ENCODE measurements at regions not wholly inside any gene's neighbourhood (a gene's known extent, or its start where the extent isn't known, plus 50 kb on each side); places are given as distances from the start of the nearest gene placed in this dataset.

- no peak for FAIRE-seq
- no peak for DNase-seq (ENCODE audit: insufficient read length, low spot score)
Measured at GRCh38 chr2:144963031-144963430, 443.1 kb upstream of the ZEB2 start.

- DNase-seq (ENCODE audit: insufficient read length, low spot score) (no peak), FAIRE-seq (no peak)
Measured at GRCh38 chr2:144959416-144959815, 439.5 kb upstream of the ZEB2 start.

- no peak for DNase-seq (ENCODE audit: insufficient read length, low spot score)
- no peak for FAIRE-seq
Measured at GRCh38 chr2:144950899-144951560, 431.1 kb upstream of the ZEB2 start.

- FAIRE-seq (no peak), DNase-seq (ENCODE audit: insufficient read length, low spot score) (no peak)
Measured at GRCh38 chr2:144948205-144948855, 428.4 kb upstream of the ZEB2 start.

GRCh38 chr2:144947709-144948037, 427.8 kb upstream of the ZEB2 start:
- DNase-seq (ENCODE audit: insufficient read length, low spot score) (no peak), FAIRE-seq (no peak)

- DNase-seq (ENCODE audit: insufficient read length, low spot score) = no peak
- no peak for FAIRE-seq
Measured at GRCh38 chr2:144946263-144946662, 426.3 kb upstream of the ZEB2 start.

GRCh38 chr2:144944546-144945220, 424.8 kb upstream of the ZEB2 start:
- DNase-seq (ENCODE audit: insufficient read length, low spot score) (no peak), FAIRE-seq (no peak)

- FAIRE-seq (no peak), DNase-seq (ENCODE audit: insufficient read length, low spot score) (peak; percentile 23)
Measured at GRCh38 chr2:144943986-144944385, 424.1 kb upstream of the ZEB2 start.

GRCh38 chr2:144943293-144943941, 423.5 kb upstream of the ZEB2 start:
- FAIRE-seq (no peak), DNase-seq (ENCODE audit: insufficient read length, low spot score) (no peak)

GRCh38 chr2:144942516-144943256, 422.8 kb upstream of the ZEB2 start:
- FAIRE-seq = peak; percentile 16
- DNase-seq (ENCODE audit: insufficient read length, low spot score) = no peak

GRCh38 chr2:144941743-144942488, 422.0 kb upstream of the ZEB2 start:
- no peak for DNase-seq (ENCODE audit: insufficient read length, low spot score)

GRCh38 chr2:144939590-144939989, 419.7 kb upstream of the ZEB2 start:
- FAIRE-seq (peak; percentile 52), DNase-seq (ENCODE audit: insufficient read length, low spot score) (no peak)

More at GRCh38 chr2:144941743-144942488, 422.0 kb upstream of the ZEB2 start:
- FAIRE-seq = no peak

- FAIRE-seq = no peak
- DNase-seq (ENCODE audit: insufficient read length, low spot score) = peak; percentile 29
Measured at GRCh38 chr2:144937910-144938709, 418.2 kb upstream of the ZEB2 start.

GRCh38 chr2:144937066-144937465, 417.1 kb upstream of the ZEB2 start:
- FAIRE-seq (no peak), DNase-seq (ENCODE audit: insufficient read length, low spot score) (no peak)

GRCh38 chr2:144936442-144936841, 416.5 kb upstream of the ZEB2 start:
- no peak for FAIRE-seq
- DNase-seq (ENCODE audit: insufficient read length, low spot score) = no peak

- no peak for DNase-seq (ENCODE audit: insufficient read length, low spot score)
- FAIRE-seq = no peak
Measured at GRCh38 chr2:144935736-144936135, 415.8 kb upstream of the ZEB2 start.

GRCh38 chr2:144935191-144935590, 415.3 kb upstream of the ZEB2 start:
- no peak for FAIRE-seq

GRCh38 chr2:144931960-144932359, 412.0 kb upstream of the ZEB2 start:
- FAIRE-seq = no peak
- no peak for DNase-seq (ENCODE audit: insufficient read length, low spot score)

More at GRCh38 chr2:144935191-144935590, 415.3 kb upstream of the ZEB2 start:
- no peak for DNase-seq (ENCODE audit: insufficient read length, low spot score)

- no peak for FAIRE-seq
- no peak for DNase-seq (ENCODE audit: insufficient read length, low spot score)
Measured at GRCh38 chr2:144931480-144931879, 411.6 kb upstream of the ZEB2 start.

All from HTR-8/SVneo (cell line).